ENCODE measurements at regions not wholly inside any gene's neighbourhood (a gene's known extent, or its start where the extent isn't known, plus 50 kb on each side); places are given as distances from the start of the nearest gene placed in this dataset.

GRCh38 chr5:135156715-135157404 lies 122.8 kb upstream of the PITX1 start (continued):
- TF ChIP-seq ZNF552 (CRISPR knock-in tag; IDR thresholded peaks at IDR 0.05; ENCODE audit: borderline replicate concordance) = no peak
- TF ChIP-seq KMT2A (CRISPR knock-in tag; IDR thresholded peaks at IDR 0.05) = peak; percentile 52; the same call in 1 of the 2 replicates
- TF ChIP-seq TCF7 (IDR thresholded peaks at IDR 0.05; ENCODE audit: low read depth) = peak; percentile 57
- TF ChIP-seq BRF2 (CRISPR knock-in tag; IDR thresholded peaks at IDR 0.05) = peak; percentile 41; the same call in 1 of the 2 replicates
- TF ChIP-seq ZNF280B (CRISPR knock-in tag; IDR thresholded peaks at IDR 0.05; ENCODE audit: borderline replicate concordance) = no peak; the same call in 1 of the 2 replicates
- peak; percentile 92 for TF ChIP-seq HDAC1 (CRISPR knock-in tag; IDR thresholded peaks at IDR 0.05)
- TF ChIP-seq CEBPZ (IDR thresholded peaks at IDR 0.05; ENCODE audit: low read length) = no peak
- TF ChIP-seq ZNF609 (CRISPR knock-in tag; IDR thresholded peaks at IDR 0.05; ENCODE audit: borderline replicate concordance) = peak; percentile 95
- no peak for TF ChIP-seq ZNF354B (CRISPR knock-in tag; IDR thresholded peaks at IDR 0.05)
- no peak for TF ChIP-seq ZNF253 (CRISPR knock-in tag; IDR thresholded peaks at IDR 0.05; ENCODE audit: borderline replicate concordance)
- TF ChIP-seq ZNF234 (CRISPR knock-in tag; conservative IDR thresholded peaks at IDR 0.05) = no peak
- TF ChIP-seq ZIK1 (CRISPR knock-in tag; IDR thresholded peaks at IDR 0.05; ENCODE audit: borderline replicate concordance, low read depth) = 0 out of 2 replicates have a peak, but pooled peaks have one; percentile 44
- peak; percentile 62 for TF ChIP-seq ASH2L (IDR thresholded peaks at IDR 0.05; ENCODE audit: insufficient read length, low read depth, low read length)
- TF ChIP-seq ZNF326 (CRISPR knock-in tag; IDR thresholded peaks at IDR 0.05; ENCODE audit: borderline replicate concordance) = no peak
- no peak for TF ChIP-seq ZNF773 (CRISPR knock-in tag; IDR thresholded peaks at IDR 0.05; ENCODE audit: borderline replicate concordance)
- TF ChIP-seq ZNF83 (CRISPR knock-in tag; IDR thresholded peaks at IDR 0.05; ENCODE audit: borderline replicate concordance) = no peak
- no peak for TF ChIP-seq POLR2AphosphoS2 (IDR thresholded peaks at IDR 0.05; ENCODE audit: low read depth, low read length)

Data from HepG2 (cell line).